Epithelial cell of proximal tubule (primary cell): ENCODE measurements at regions not wholly inside any gene's neighbourhood (a gene's known extent, or its start where the extent isn't known, plus 50 kb on each side); places are given as distances from the start of the nearest gene placed in this dataset.

Source experiments
- DNase-seq: peaks from one replicate; pipeline ENCODE4 v3.0.0-alpha.2; 2011; ENCODE audit warnings: low read depth
- H3K4me3 ChIP-seq: 2 replicates; pipeline ENCODE4 v1.5.1; 2011; ENCODE audit warnings: low read depth, mild to moderate bottlenecking, low read length
- TF ChIP-seq, protein P1 (sequence below): conservative IDR thresholded peaks from 2 replicates; pipeline ENCODE4 v1.5.1; 2012; ENCODE audit warnings: low read depth, mild to moderate bottlenecking, low read length

DNA sequence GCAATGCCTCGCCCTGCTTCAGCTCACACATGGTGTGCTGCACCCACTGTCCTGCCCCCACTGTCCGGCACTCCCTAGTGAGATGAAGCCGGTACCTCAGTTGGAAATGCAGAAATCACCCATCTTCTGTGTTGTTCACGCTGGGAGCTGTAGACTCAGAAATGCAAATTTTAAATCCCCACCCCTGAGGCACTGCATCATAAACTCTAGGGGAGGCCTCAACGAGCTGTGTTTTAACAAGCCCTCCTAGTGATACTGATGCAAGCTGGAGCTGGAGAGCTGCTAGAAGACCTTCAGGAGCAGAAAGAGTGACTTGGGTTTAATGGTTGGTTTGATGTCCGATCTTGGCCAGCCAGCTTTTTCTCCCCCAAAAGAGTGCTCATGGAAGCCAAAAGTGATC, 146.0 kb upstream of the MAST4 start:
- TF ChIP-seq, protein P1, sequence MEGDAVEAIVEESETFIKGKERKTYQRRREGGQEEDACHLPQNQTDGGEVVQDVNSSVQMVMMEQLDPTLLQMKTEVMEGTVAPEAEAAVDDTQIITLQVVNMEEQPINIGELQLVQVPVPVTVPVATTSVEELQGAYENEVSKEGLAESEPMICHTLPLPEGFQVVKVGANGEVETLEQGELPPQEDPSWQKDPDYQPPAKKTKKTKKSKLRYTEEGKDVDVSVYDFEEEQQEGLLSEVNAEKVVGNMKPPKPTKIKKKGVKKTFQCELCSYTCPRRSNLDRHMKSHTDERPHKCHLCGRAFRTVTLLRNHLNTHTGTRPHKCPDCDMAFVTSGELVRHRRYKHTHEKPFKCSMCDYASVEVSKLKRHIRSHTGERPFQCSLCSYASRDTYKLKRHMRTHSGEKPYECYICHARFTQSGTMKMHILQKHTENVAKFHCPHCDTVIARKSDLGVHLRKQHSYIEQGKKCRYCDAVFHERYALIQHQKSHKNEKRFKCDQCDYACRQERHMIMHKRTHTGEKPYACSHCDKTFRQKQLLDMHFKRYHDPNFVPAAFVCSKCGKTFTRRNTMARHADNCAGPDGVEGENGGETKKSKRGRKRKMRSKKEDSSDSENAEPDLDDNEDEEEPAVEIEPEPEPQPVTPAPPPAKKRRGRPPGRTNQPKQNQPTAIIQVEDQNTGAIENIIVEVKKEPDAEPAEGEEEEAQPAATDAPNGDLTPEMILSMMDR: no peak
- DNase-seq: no peak
- H3K4me3 ChIP-seq: no peak overlapping the region

DNA sequence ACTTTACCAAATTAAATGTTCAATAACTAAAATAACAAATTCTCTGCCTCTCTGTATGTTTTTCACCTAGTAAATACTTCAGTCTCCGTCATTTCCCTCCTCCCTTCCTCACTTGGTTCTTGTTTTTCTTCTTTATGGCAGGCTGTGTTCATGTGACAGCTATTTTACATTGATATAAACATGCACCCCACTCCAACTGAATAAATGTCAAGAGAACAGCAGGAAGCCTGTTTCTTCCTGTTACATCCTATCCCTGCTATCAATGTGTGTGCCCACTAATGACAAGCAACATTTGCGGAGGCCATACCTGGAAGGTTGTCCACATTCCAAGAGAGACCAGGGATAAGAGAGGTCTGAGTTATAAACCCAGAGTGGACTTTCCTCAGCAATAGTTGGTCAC, 145.2 kb upstream of the MAST4 start:
- DNase-seq: no peak
- TF ChIP-seq, protein P1: no peak
- no peak overlapping the region for H3K4me3 ChIP-seq

DNA sequence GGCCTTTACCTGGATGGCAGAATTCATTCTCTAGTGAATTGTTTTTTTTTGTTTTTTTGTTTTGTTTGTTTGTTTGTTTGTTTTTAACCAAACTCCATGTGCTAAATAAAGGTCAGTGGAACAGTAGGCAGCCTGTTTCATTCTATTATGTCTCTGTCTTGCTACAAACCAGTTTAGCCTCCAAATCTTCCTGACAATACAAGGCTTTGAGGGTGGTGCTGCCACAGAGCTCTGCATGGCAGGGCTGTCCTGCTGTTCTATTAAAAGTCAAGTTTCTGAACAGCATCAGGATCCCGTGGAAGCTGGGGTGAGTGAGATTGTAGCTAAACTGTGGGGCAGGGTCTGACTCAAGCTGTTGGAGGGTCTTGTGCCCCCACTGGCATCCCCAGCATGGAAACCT, 144.1 kb upstream of the MAST4 start:
- H3K4me3 ChIP-seq: no peak overlapping the region
- TF ChIP-seq, protein P1: no peak
- no peak for DNase-seq

DNA sequence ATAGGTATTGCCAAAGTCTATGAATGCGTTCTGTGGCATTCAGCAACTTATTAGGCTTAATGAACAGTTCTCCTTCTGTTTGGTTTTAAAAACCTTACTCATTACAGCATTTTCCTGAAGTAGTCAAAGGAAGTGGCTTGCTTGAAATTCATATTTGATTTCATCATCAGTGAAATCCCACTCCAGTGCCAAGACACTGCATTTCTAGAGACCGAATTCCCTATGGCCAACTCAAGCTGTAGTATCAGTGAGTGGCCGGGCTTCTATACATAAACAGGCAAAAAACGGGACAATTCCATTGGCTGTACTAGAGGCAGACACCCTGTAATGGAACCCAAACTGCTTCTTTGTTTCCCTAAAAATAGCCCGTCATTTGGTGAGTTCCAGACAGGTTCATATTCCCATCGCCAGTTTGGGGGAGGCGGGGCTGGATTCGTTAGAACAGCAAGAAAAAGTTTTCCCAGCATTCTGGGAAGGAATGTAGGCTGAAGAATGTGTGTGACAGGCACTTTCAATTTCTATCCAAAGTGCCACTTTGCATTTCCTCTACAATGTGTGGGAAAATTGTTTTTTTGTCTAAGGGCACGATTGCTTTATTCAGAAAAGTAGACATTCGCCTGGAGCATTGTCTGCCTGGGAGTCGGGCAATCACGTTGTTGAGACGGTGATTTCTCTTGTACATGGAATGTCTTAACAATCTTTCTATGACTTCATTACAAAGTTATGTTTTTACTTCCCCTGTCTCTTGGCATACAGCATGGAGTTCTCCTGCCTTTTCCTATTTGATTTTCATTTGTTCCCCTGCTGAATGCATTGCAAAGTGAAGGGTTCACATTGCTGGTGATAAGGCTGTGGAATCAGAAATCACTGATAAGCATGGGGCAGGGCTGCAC, 141.8 kb upstream of the MAST4 start:
- DNase-seq: no peak
- no peak overlapping the region for H3K4me3 ChIP-seq
- TF ChIP-seq, protein P1: no peak

DNA sequence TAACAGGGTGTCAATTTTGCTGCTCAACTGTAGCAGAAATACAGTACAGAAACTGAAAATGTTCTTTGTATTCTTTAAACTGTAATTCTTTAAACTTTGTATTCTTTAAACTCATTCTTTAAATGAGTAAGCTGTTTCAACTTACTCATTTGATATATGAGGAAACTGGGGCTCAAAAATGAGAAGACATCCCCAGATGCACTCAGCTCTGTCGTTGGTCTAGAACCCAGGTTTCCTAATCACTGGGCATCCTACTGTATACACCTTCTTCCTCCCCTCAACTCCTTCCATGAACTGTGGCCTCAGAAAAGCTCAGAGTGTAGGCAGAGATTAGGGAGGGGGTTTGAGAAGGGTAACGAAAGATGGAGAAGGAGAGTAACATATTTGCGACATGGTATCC, 136.5 kb upstream of the MAST4 start:
- TF ChIP-seq, protein P1: no peak
- DNase-seq: no peak
- no peak overlapping the region for H3K4me3 ChIP-seq

DNA sequence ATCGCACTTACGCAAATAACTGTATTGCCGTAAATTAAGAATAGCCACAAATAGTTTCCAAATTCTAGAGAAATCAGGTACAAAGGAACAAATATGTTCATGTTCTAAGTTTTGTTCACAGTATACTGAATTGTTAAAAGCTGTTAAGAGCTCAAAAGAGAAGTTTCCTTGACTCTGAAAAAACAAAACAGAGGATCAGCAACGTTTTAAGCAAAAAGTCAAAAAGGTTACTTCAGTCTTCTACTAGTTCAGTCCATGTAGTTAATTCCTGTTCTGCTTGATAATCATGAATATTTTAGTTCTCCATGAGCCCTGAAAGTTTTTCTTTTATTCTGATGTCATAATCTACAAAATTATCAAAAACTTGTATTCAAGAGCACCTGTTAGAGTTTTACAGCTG, 128.6 kb upstream of the MAST4 start:
- DNase-seq: no peak
- no peak overlapping the region for H3K4me3 ChIP-seq
- TF ChIP-seq, protein P1: no peak

DNA sequence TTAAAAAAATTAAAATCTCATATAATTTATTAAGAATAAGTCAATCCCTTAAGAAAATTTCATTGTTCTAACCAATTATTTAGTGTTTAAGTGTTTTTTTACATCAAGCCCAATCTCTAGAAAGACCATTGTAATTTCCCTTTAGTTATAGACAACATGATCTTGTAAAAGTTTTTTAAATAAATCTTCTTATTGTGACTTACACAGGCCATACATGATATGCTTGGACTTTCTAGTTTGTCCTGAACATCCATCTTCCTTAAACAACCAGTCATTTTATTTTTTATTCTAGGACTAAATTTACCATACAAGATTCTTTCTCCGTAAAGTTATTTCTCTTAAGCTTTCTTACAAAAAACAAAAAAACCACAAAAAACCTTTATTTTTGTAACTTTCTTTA, 126.5 kb upstream of the MAST4 start:
- TF ChIP-seq, protein P1: no peak
- DNase-seq: no peak

More for the DNA sequence above, 126.5 kb upstream of the MAST4 start:
- H3K4me3 ChIP-seq: no peak overlapping the region
